CMK (cell line): ENCODE measurements at regions not wholly inside any gene's neighbourhood (a gene's known extent, or its start where the extent isn't known, plus 50 kb on each side); places are given as distances from the start of the nearest gene placed in this dataset.

Experiments
- DNase-seq: peaks from one replicate; pipeline ENCODE4 v3.0.0-alpha.2; 2010; ENCODE audit warnings: low read depth

DNA sequence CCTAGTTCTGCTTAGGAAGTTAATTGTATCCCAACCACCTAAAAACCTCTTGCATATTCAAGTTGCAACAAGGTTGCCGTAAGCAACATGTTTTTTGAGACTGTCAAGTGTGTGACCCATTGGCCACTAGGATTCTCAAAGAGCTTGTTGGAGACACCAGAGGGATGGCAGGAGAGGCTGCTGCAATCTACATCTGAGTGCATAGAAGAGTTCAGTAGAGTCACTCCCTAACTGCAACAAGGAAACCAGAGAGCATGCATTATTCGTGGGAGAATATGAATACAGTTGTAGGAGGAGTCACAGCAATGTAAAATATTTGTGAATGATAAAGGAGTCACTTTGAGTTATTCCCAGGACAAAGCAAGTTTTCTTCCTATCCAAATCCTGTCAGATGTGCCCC is 538.6 kb downstream of the TNS3 start:
- DNase-seq: no peak

DNA sequence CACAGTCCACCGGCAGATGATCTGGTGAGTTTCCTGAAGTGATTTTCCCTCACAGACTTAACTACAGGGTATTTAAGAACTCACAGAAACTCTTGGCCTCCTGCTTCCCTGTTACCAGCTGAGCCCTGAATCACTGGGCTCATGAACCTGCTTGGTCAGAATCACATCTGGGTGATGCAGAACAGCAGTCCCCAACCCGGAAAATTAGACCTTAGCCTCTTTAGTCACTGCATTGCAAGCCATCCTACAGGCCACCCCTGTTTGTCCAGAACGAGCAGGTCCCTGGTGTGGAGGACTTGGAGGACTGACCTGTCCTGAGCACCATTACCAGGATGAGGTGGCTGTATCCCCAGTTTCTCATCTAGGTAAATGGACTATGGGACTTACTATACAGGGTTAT is 539.2 kb downstream of the TNS3 start:
- no peak for DNase-seq

DNA sequence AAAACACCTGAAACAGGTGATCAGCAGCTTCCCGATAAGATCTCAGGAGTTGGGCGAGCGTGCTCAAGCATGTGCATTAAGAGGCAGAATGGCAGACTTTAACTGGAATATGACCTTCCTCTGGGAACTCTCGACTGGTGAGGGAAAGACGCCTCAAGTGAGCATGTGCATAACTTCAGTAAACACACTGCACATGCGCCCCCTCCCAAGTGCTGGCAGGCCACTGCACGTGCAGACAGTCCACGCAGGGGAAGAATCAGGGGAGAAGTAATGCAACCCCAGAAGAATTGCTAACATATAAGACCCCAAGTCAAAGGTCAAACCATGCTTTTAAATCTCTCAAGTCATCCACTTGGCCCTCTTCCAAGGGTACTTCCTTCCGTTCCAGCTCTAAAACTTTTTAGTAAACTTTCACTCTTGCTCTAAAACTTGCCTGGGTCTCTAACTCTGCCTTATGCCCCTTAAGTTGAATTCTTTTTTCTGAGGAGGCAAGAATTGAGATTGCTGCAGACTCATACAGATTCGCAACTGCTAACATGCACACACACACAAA is 541.0 kb downstream of the TNS3 start:
- peak; percentile 1 for DNase-seq

DNA sequence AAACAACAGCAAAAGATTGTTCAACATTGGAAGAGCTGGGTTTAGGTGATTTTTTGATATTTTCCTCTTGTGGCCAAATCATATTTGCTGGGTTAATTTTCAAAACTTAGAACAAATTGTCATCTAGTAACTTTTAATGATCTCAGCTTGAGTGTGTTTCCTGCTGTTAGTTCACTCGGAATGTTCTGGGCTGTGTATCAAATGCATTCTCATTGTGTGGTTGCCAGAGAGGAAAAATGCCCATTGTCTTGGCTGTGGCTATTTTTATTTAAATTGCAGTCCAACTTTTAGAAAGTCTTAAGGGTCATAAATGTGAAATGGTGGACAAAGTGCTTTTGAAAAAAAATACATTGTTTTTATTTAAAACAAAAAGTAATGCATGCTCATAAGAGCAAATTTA is 542.0 kb downstream of the TNS3 start:
- no peak for DNase-seq

DNA sequence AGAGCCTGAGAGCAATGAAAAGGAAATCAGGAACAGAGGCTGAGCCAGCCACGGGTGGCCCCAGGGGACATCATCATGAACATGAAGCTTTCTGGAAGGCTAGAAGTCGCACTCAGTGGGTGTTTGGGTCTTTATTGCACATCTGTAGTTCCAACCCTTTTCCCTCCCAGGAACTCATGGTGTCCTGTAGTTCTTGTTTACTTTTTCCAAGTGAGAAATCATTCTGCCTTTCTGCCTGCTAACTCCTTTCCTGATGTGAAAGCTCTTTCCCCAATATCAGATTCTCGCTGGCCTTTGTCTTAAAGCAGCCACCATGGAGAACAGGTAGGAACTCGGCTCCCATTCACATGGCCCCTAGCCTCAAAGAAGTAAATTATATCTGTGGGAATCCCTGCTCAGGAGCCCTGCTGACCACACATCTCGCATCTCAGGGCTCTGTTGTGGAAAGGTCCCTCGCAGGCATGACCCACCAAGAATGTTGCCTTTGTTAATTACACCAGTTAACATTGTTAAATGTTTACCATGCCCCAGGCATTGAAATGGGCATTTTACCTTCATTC is 542.7 kb downstream of the TNS3 start:
- no peak for DNase-seq

DNA sequence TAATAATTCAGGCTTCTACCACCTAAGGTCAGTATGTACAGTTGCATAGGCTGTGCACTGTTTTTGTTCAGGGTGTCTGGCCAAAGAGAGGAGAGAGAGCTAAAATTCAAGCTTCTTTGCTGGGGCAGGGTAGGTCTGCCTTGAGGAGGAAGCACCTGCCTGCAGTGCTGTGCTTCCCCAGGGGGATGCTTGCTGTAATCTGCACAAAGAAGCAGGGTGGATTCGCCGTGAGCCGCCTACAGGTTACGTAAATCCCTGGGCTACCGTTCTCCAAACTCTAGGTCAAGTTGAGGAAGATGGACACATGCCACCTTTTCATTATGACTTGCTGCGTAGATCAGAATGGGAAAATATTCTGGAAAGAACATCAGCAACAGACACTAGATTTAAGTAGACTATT is 543.3 kb downstream of the TNS3 start:
- no peak for DNase-seq

DNA sequence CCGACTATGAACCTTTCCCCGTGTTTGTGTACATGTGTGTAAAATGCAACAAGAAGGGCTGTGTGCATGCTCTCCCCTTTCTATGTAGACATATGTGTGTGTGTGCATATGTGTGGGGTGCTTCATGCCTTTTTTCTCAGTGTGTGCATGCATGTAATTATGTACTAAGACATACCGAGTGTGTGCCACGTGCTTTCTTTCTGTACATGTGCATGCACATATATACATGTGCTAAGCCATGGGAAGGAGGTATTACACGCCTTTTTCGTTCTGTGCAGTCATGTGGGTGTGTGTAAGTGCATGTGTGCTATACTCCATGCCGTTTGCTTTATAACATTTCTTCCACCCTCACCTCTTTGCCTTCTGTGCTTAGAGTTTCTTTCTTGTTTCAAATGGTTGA is 544.3 kb downstream of the TNS3 start:
- no peak for DNase-seq

GRCh38 chr7:47036909-47037308 is 545.0 kb downstream of the TNS3 start:
- DNase-seq: no peak

DNA sequence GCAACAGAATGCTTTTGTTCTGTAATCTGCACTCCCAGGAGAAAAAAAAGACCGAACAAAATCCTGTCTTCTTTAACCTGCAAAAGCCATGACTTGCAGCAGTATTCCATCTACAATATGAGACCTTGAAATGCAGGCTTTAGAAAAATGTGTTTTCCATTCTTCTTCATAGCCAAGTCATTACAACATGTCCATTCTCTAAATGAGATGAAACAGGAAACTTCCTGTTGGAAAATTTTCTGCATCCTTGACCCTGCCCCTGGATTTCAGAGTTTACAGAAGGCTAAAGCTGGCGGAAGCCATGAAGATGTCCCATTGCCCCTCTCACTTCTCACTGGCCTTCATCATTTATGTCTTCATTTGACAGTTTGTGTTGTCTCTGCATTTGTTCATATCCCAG is 546.4 kb downstream of the TNS3 start:
- DNase-seq: no peak

DNA sequence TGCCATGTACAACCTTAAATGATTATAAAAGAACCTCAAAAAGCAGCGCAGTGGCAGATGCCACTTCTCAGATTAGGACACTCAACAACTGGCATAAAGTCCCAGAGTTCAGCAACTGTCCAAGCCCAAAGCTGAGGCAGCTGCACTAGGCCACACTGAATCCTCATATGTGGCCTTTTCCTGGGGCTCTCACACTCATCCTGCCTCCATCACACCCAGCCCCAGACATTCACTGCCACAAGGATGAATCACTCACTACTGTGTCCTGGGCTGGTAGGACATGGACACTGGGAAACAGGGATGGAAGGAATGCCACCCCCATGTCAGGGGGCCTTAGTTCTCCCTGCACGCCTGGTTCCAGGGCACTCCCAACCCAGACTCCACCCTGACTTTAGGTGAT is 547.7 kb downstream of the TNS3 start:
- no peak for DNase-seq

- DNase-seq: no peak
Observed at GRCh38 chr7:47032536-47032908, 549.4 kb downstream of the TNS3 start.

- no peak for DNase-seq
Observed at GRCh38 chr7:47031786-47032535, 550.0 kb downstream of the TNS3 start.

DNA sequence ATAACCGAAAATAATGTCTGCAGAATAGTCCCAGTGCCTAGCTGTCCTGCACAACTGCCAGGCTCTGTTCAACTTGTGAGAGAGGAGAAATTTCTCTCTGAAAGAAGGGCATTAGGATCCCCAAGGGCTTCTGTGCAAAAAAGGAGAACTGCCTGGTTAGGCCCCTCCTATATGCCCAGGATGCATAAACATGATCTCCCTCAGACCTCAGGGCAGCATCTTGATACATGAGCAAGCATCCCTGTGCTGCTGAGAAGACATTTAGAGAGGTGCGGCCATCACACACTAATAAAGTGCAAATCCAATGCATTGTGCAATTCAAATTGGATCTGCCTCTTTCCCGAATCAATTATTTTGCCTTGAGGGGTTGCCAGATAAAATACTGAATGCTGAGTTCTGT is 553.6 kb downstream of the TNS3 start:
- DNase-seq: no peak

- no peak for DNase-seq
Observed at GRCh38 chr7:47027695-47028240, 554.1 kb downstream of the TNS3 start.

- no peak for DNase-seq
Observed at GRCh38 chr7:47026780-47027361, 555.0 kb downstream of the TNS3 start.

- DNase-seq: no peak
Observed at GRCh38 chr7:47024991-47025390, 556.9 kb downstream of the TNS3 start.

- DNase-seq: no peak
Observed at GRCh38 chr7:47008461-47008860, 573.5 kb downstream of the TNS3 start.

- no peak for DNase-seq
Observed at GRCh38 chr7:47007471-47007870, 574.4 kb downstream of the TNS3 start.

- no peak for DNase-seq
Observed at GRCh38 chr7:47000561-47000960, 581.4 kb downstream of the TNS3 start.

DNA sequence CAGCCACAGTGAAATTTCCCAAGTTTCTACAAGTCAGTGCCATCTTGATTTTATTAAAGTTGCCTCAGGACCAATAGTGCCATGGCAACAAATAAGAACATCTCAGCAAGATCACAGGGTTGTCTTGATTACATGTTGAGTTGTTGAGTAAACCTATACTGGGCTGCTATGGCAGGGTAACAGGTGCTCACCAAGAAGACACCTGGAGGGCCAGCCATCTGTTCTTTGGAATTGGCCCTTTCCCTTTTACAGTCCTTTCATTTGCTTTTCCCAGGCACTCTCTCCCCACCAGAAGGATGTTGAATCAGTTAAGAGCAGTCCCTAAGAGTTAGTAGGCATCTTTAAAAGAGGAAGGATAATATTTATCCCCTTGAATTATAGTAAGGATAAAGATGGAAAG is 582.0 kb downstream of the TNS3 start:
- no peak for DNase-seq

DNA sequence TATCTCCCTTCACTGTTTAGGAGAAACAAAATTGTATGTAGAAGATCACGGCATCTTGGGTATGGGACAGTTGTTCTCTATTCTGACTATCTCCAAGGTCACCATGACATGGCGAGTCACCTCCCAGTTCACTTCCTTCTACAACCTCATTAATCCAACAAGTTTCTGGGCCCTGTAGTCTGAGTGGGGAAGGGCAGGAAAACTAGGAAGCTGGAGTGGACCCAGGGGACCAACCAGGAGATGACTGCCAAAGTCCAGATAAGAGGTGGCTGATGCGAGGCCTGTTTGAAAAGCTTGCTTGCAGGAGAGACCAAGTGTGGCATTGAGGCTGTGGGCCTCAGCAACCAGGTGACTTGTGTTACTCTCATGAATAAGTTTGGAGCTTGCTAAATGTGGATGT is 584.9 kb downstream of the TNS3 start:
- no peak for DNase-seq

- no peak for DNase-seq
Observed at GRCh38 chr7:46993396-46993795, 588.5 kb downstream of the TNS3 start.

DNA sequence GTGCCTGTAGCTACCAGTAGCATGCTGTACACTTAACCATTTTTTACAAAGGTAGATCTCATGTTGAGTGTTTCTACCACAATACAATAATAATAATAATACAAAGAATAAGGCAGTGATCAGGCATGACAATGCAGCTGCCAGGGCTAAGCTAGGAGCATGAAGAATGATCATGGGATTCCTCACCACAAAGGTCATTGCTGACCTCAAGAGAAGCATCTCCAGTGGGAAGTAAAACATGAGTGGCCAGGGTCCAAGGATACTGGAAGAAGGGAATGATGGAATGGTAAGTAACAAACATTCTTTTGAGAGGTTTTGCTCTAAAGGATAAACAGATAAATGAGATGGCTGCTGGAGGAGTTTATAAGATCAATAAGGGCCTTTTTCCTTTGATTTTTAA is 591.1 kb downstream of the TNS3 start:
- DNase-seq: no peak
